WI38 (cell line): ENCODE measurements at regions not wholly inside any gene's neighbourhood (a gene's known extent, or its start where the extent isn't known, plus 50 kb on each side); places are given as distances from the start of the nearest gene placed in this dataset.

Experiments
- H3K4me3 ChIP-seq: 2 replicates; pipeline ENCODE4 v1.5.1; 2011; ENCODE audit warnings: low read depth, mild to moderate bottlenecking, control low read depth, low read length
- TF ChIP-seq, protein P1 (sequence below): IDR thresholded peaks from 2 replicates; pipeline ENCODE4 v1.5.1; 2012; ENCODE audit warnings: low read depth, mild to moderate bottlenecking, control low read depth, low read length

DNA sequence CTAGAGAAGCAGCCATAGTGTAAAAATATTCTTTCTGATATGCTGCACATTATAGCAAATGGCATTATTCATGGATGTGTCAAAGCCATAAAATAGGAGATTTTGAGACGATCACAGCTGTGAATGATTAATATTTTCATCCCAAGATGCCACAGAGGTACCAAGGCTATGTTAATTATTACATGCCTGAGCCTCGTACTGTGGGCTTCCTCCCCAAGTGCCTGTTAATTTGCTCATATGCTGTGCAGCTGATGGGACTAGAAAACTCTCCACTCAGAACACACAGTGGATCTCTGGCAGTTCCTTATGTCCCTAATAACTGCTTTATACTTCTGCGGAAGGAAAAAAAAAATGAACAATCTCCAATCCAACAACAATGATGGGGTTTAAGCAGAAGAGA, 184.9 kb upstream of the TSHZ2 start:
- no peak overlapping the region for H3K4me3 ChIP-seq
- TF ChIP-seq, protein P1, sequence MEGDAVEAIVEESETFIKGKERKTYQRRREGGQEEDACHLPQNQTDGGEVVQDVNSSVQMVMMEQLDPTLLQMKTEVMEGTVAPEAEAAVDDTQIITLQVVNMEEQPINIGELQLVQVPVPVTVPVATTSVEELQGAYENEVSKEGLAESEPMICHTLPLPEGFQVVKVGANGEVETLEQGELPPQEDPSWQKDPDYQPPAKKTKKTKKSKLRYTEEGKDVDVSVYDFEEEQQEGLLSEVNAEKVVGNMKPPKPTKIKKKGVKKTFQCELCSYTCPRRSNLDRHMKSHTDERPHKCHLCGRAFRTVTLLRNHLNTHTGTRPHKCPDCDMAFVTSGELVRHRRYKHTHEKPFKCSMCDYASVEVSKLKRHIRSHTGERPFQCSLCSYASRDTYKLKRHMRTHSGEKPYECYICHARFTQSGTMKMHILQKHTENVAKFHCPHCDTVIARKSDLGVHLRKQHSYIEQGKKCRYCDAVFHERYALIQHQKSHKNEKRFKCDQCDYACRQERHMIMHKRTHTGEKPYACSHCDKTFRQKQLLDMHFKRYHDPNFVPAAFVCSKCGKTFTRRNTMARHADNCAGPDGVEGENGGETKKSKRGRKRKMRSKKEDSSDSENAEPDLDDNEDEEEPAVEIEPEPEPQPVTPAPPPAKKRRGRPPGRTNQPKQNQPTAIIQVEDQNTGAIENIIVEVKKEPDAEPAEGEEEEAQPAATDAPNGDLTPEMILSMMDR: no peak

DNA sequence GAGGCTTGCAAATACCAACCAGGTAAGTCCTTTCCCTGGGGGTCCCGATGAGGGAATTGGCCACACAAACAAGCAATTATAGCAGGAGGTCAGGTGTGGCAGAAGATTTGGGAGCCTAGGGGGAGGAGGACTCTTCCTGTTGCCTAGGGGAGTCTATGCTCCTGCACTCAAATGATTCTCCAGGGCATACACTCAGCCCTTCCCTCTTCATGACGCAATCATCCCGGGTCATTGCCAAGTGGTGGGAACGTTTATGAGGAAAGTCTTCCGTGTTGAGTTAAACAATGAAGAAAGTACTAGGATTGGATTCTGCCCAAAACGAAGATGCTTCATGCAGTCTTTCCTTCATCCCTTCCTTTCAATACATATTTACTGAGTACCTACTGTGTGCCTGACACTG, 186.5 kb upstream of the TSHZ2 start:
- H3K4me3 ChIP-seq: no peak overlapping the region
- TF ChIP-seq, protein P1: no peak

DNA sequence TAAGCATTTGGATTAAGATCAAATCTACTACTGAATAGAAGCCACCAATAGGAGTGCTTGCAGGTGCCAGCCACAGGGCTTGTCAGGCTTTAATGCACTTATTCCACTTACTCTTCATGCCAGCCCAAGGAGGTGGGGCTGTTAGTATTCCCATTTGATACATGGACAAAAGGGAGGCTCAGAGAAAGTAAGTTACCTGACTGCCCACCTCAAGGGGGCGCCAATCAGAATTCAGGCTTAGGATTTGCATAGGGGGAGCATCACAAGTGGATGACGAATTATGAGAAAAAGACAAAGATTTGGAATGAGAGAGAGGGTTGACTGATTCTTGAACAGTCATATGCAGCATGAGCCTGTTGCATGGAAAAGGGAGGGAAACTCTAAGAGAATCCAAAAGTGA, 188.4 kb upstream of the TSHZ2 start:
- TF ChIP-seq, protein P1: no peak
- H3K4me3 ChIP-seq: no peak overlapping the region

DNA sequence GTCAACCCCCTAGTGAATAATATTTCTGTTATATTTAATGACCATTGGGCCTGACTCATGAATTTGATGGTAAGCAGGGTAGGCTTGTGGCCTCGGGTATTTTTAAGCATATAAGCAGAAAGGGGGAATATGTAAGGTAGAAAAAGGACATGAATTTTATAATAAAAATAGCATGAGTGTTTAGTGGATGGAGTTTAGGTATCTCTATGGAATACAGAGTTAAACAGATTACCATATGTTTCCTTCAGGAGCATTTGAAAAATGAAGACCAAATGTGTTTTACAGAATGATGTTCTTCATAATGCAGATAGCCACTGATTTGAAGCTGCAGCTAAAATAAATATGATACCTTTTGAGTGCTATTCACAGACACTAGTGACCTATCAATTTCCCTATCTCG, 191.7 kb upstream of the TSHZ2 start:
- TF ChIP-seq, protein P1: no peak
- H3K4me3 ChIP-seq: no peak overlapping the region

DNA sequence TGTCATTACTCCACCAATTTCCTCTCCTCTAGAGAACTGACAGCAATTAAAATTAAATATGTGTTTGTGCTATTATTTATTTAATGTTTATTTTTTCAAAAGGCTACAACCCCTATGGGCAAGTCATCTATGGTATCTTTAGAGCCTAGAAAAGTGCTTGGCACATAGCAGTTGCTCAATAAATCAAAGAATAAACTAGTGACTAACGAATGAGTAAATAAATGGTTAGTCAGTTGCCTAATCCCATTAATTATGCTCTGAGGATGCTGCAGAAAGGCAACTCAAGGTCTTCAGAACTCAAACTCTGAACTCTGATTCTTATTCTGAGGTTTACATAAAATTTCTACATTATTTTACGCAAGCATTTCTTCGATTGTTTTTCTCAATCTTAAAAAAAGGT, 193.0 kb upstream of the TSHZ2 start:
- TF ChIP-seq, protein P1: no peak
- H3K4me3 ChIP-seq: no peak overlapping the region

DNA sequence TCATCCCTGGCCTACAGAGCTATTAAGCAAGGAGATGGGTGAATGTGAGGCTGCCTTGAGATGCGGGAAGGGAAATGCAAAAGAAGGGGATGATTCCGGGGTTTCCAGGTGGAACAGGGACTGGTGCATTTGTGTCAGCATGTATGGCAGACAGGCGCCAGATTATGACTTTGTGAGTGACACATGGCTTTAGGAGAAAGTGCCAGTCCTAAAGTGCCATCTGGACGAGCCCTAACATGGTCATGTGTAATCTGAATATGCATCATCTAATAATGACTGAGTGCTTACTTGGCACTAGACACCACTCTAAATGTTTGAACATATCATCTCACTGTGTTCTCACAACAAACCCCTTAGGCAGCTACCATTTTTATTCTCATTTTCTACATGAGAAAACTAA, 195.0 kb upstream of the TSHZ2 start:
- TF ChIP-seq, protein P1: no peak
- no peak overlapping the region for H3K4me3 ChIP-seq

DNA sequence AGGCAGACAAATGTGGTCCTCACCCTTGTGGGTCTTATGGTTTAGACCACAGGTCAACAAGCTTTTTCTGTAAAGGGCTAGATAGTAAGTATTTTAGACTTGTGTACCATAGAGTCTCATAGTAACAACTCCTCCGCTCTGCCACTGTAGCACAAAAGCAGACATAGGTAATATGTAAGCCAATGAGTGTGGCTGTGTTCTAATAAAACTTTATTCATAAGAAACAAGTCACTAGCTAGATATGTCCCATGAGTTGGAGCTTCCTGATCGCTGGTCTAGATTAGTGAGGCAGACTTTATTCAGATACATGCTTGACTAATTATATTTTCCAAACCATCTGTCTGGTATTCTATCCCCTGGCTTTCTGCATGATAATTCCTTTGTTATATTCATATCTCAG, 196.4 kb upstream of the TSHZ2 start:
- H3K4me3 ChIP-seq: no peak overlapping the region
- TF ChIP-seq, protein P1: no peak
